K562 (cell line): ENCODE measurements at regions not wholly inside any gene's neighbourhood (a gene's known extent, or its start where the extent isn't known, plus 50 kb on each side); places are given as distances from the start of the nearest gene placed in this dataset.

Experiments used
- ATAC-seq: fragments of 200-7000 bp; cut with Tn5 transposase; 3 replicates; pipeline ENCODE4 v1.9.1; 2020; ENCODE audit warnings: moderate library complexity
- BruUV-seq: library from RNA; stranded (reverse); fragments of 400-500 nt; replicated peaks from 2 replicates; lab custom pipeline; 2021; lab: Mats Ljungman, UMichigan
- CTCF ChIA-PET: fragments of 300-600 bp; formaldehyde crosslinking; extraction: SDS; loops from one replicate; lab custom pipeline; 2021; ENCODE audit warnings: low intra/inter-chr PET ratio; lab: Yijun Ruan, JAX
- POLR2A ChIA-PET: fragments of 300-600, 350-650 bp; sonication (Branson Sonifier 250); formaldehyde crosslinking; extraction: SDS; loops from one replicate; lab custom pipeline; 2021; ENCODE audit warnings: antibody characterized with exemption, inconsistent platforms; lab: Yijun Ruan, JAX
- DNase-seq, 4 experiments: peaks; one replicate each; pipeline versions ENCODE4 v3.0.0 to v3.0.0-alpha.2; 2011 to 2018; ENCODE audit warnings: low spot score in 3 of 4, mixed read lengths in 3 of 4; ENCODE audit errors: extremely low read depth in 1 of 4
- FAIRE-seq: peaks from 2 replicates; lab custom pipeline; 2011; peaks lifted over from hg19 to GRCh38; lab: Jason Lieb, UNC
- H2AFZ ChIP-seq: 2 replicates; pipeline ENCODE4 v1.6.0; 2011; ENCODE audit warnings: low read depth, low read length, control low read depth, inconsistent platforms
- H3K27ac ChIP-seq: fragments of 200-600 bp; 3 replicates; pipeline ENCODE4 v1.8.0; 2011; ENCODE audit warnings: low read depth, mild to moderate bottlenecking, control low read depth, inconsistent platforms, low read length, moderate library complexity, mixed read lengths; ENCODE audit errors: extremely low read depth
- H3K27me3 ChIP-seq, 2 experiments: fragments of 300-600 bp in 1 of 2; 2 replicates in 1 of 2; 3 replicates in 1 of 2; pipeline versions ENCODE4 v1.6.0 to v1.8.0; 2011; ENCODE audit warnings: inconsistent platforms in 2 of 2, low read length in 2 of 2, mild to moderate bottlenecking in 1 of 2, mixed read lengths in 1 of 2, moderate library complexity in 1 of 2; ENCODE audit not compliant: control insufficient read depth in 2 of 2, insufficient read depth in 2 of 2
- H3K36me3 ChIP-seq: fragments of 300-600 bp; 3 replicates; pipeline ENCODE4 v1.8.0; 2011; ENCODE audit warnings: mild to moderate bottlenecking, low read length, inconsistent platforms; ENCODE audit not compliant: control insufficient read depth, insufficient read depth
- H3K4me1 ChIP-seq, 2 experiments: fragments of 200-600 bp in 1 of 2; replicated peaks in 1 of 2; 2 replicates in 1 of 2; 3 replicates in 1 of 2; pipeline versions ENCODE4 v1.5.1 to v1.8.0; 2011; ENCODE audit warnings: inconsistent platforms in 2 of 2, low read length in 2 of 2, mild to moderate bottlenecking in 1 of 2, mixed read lengths in 1 of 2, moderate library complexity in 1 of 2; ENCODE audit not compliant: control insufficient read depth in 2 of 2, insufficient read depth in 2 of 2
- H3K4me2 ChIP-seq: 2 replicates; pipeline ENCODE4 v1.6.1; 2011; ENCODE audit warnings: low read length, control low read depth, inconsistent platforms, mixed read lengths; ENCODE audit not compliant: insufficient read depth
- H3K4me3 ChIP-seq: fragments of 200-600 bp; sonication (generic), shearing (Covaris generic); 2 replicates; pipeline ENCODE4 v1.5.1; 2016; ENCODE audit warnings: control low read depth, inconsistent platforms
- H3K79me2 ChIP-seq: fragments of 200-600 bp; 3 replicates; pipeline ENCODE4 v1.8.0; 2011; ENCODE audit warnings: low read length, inconsistent platforms; ENCODE audit not compliant: control insufficient read depth, insufficient read depth
- H3K9ac ChIP-seq, 2 experiments: 2 replicates each; pipeline versions ENCODE4 v1.6.0 to v1.6.1; 2011; ENCODE audit warnings: low read depth in 2 of 2, low read length in 2 of 2, control low read depth in 1 of 2, inconsistent platforms in 1 of 2, mild to moderate bottlenecking in 1 of 2, mixed read lengths in 1 of 2; ENCODE audit not compliant: insufficient read depth in 1 of 2
- H3K9me1 ChIP-seq: one replicate; pipeline ENCODE4 v1.6.0; 2011; ENCODE audit warnings: inconsistent platforms, mild to moderate bottlenecking, low read length, moderate library complexity; ENCODE audit not compliant: control insufficient read depth, insufficient read depth
- H3K9me3 ChIP-seq: replicated peaks from 2 replicates; pipeline ENCODE4 v1.5.1; 2011; ENCODE audit warnings: low read depth, low read length, inconsistent platforms; ENCODE audit not compliant: control insufficient read depth, insufficient read depth
- H4K20me1 ChIP-seq: replicated peaks from 2 replicates; pipeline ENCODE4 v1.6.1; 2011; ENCODE audit warnings: low read length, inconsistent platforms, mixed read lengths; ENCODE audit not compliant: control insufficient read depth, insufficient read depth
- BRD4 ChIP-seq: fragments of 200-600 bp; sonication (generic); IDR thresholded peaks from 2 replicates; pipeline ENCODE4 v1.6.1; 2017; ENCODE audit warnings: inconsistent platforms
- JUN ChIP-seq, 2 experiments: sonication (generic) in 1 of 2; formaldehyde crosslinking in 1 of 2; IDR thresholded peaks; 2 replicates each; pipeline versions ENCODE4 v1.6.1 to v1.8.0; 2012 to 2022; ENCODE audit warnings: borderline replicate concordance in 2 of 2, mild to moderate bottlenecking in 2 of 2, improper control_type of control experiment in 1 of 2, low read depth in 1 of 2, low read length in 1 of 2, missing genetic modification reagents in 1 of 2
- MAFG ChIP-seq: fragments of 450-650 bp; conservative IDR thresholded peaks from 2 replicates; pipeline ENCODE4 v1.6.1; 2016; ENCODE audit warnings: missing genetic modification characterization, missing compliant biosample characterization
- MYNN ChIP-seq, 2 experiments: sonication (generic); formaldehyde crosslinking in 1 of 2; IDR thresholded peaks; 2 replicates each; pipeline versions ENCODE4 v1.5.0 to v1.6.1; 2016 to 2020; ENCODE audit warnings: antibody characterized with exemption in 1 of 2, missing genetic modification reagents in 1 of 2
- NFIC ChIP-seq: fragments of 450-650 bp; IDR thresholded peaks from 2 replicates; pipeline ENCODE4 v1.6.1; 2017; ENCODE audit warnings: mild to moderate bottlenecking, inconsistent platforms
- NFIX ChIP-seq: fragments of 250-450 bp; sonication (Bioruptor Pico); IDR thresholded peaks from 2 replicates; pipeline ENCODE4 v1.4.0; 2020; ENCODE audit warnings: low read depth, mild to moderate bottlenecking, moderate library complexity
- RBM39 ChIP-seq: fragments of 200-400 bp; formaldehyde crosslinking; optimal IDR thresholded peaks from 2 replicates; pipeline ENCODE3; 2018; ENCODE audit warnings: low read depth, low read length
- SNRNP70 ChIP-seq: fragments of 200-400 bp; formaldehyde crosslinking; optimal IDR thresholded peaks from 2 replicates; pipeline ENCODE3; 2017; ENCODE audit warnings: low read depth, low read length
- TEAD2 ChIP-seq: fragments of 450-650 bp; IDR thresholded peaks from 2 replicates; pipeline ENCODE4 v1.6.1; 2016; ENCODE audit warnings: missing genetic modification characterization, control low read depth, missing compliant biosample characterization
- ZC3H8 ChIP-seq: fragments of 450-650 bp; IDR thresholded peaks from 2 replicates; pipeline ENCODE4 v1.6.1; 2017
- ZNF57 ChIP-seq: fragments of 450-650 bp; formaldehyde crosslinking; IDR thresholded peaks from 2 replicates; pipeline ENCODE4 v1.4.0; 2020; ENCODE audit warnings: mild to moderate bottlenecking, moderate library complexity
- WGBS: fragments of 100-300 bp; shearing (Covaris generic); methylation state at CpG from one replicate; pipeline ENCODE4 v1.1.6; 2016; ENCODE audit warnings: low coverage, mixed read lengths; ENCODE audit not compliant: insufficient coverage; ENCODE audit errors: missing lambda C conversion rate; 5-methylcytosine and 5-hydroxymethylcytosine counted together
- in situ Hi-C: fragments of 300-500 bp; cut with MboI; formaldehyde crosslinking; loops from 4 replicates; pipeline ENCODE4 v1.15.0; 2018; ENCODE audit warnings: inconsistent platforms, mixed read lengths
- intact Hi-C: fragments of 100-400 bp; cut with micrococcal nuclease; formaldehyde crosslinking; loops from 2 replicates; pipeline ENCODE4 v1.14.2; 2022
- TF ChIP-seq, protein P1 (sequence below): fragments of 250-450 bp; sonication (Bioruptor Pico); IDR thresholded peaks from 2 replicates; pipeline ENCODE4 v1.8.0; 2022; ENCODE audit warnings: inconsistent platforms, mild to moderate bottlenecking, moderate library complexity, borderline replicate concordance
- TF ChIP-seq, protein P2 (sequence below): sonication (generic); formaldehyde crosslinking; IDR thresholded peaks from 2 replicates; pipeline ENCODE4 v1.4.0; 2020; ENCODE audit warnings: mild to moderate bottlenecking, missing genetic modification reagents

DNA sequence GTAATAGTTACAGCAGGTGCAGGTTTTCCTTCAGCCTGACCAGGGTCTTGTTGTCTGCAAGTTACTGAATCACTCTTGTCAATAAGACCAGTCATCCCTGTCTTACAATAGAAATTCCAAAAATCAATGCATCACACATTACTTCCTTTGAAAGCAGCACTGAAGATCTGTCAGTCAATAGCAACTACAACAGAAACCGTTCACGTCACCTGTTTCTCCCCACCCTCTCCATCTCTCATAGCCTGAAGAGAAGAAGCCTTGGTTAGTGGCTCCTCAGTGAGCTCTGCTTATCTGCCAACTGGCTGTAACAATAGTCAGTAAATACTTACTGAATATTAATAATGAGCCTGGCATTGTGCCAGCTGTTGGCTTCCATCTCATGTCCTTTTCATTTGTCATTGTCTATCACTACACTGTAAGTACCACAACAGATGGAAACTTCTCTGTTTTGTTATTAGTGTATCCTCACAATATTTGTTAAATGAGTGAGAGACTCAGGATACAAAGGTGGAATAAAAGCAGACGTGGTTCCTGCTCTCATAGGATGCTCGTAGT, 195.2 kb downstream of the S1PR1 start:
- ChIA-PET CTCF (no interaction called here), POLR2A (no interaction called here)
- 4% methylated on average over 4 of the region's 4 CpGs for WGBS
- Histone ChIP-seq H3K4me1 (no peaks in the 10 kb centered on the region), H3K27ac (no peak overlapping the region), H3K36me3 (no peaks in the 10 kb centered on the region), H3K4me3 (no peak overlapping the region), H2AFZ (no peak overlapping the region), H3K9ac (no peak overlapping the region), H3K4me2 (no peak overlapping the region), H3K27me3 (no peaks in the 10 kb centered on the region), H3K79me2 (no peaks in the 10 kb centered on the region), H3K9me3 (no peaks in the 10 kb centered on the region), H3K9me1 (no peaks in the 10 kb centered on the region), H4K20me1 (no peaks in the 10 kb centered on the region)
- DNase-seq (no peak), ATAC-seq (no peak), FAIRE-seq (no peak)
- intact Hi-C loops (no loop called here), in situ Hi-C loops (no loop called here)
- peak; percentile 63; the same call in 1 of the 2 replicates for TF ChIP-seq NFIC
- TF ChIP-seq NFIX (CRISPR knock-in tag): 0 out of 2 replicates have a peak, but pooled peaks have one; percentile 16
- no peak for TF ChIP-seq JUN (IDR thresholded peaks at IDR 0.05; ENCODE audit: borderline replicate concordance, low read depth, low read length)
- TF ChIP-seq JUN (CRISPR knock-in tag; IDR thresholded peaks at IDR 0.05; ENCODE audit: borderline replicate concordance): no peak
- BruUV-seq: no TSS peak

DNA sequence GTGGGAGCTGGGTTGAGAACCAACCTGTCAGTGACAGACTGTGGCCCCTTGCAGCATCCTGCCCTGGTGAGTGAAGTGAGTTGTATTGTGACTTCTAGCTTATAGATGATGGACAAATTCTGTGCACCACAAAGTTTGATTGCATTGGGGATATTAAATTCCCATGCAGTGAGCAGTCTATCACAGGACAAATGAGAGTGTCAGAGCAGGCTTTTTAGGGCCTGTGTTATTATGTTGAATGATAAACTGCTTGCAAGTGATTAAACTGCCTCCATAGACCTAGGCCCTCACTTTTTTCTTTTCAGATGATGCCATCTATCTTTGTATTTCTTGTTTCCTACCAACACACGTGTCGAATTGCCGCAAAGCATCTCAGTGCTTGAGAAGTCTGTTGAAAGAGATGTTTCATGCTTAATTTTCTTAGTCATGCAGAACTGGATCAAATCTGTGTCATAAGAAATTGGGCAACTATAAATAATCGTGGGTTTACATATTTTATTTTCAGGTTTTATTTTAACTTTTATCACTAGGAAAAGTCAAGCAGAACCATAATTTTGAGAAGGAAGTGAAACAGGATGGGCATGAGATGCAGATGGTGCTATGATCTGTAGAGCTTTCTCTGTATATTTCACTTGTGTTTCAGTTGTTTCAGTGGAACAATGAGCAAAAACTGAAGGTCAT, 199.2 kb downstream of the S1PR1 start:
- Histone ChIP-seq H3K4me3 (no peak overlapping the region), H3K79me2 (no peaks in the 10 kb centered on the region), H3K9me1 (no peaks in the 10 kb centered on the region), H2AFZ (no peak overlapping the region), H4K20me1 (no peaks in the 10 kb centered on the region), H3K9me3 (no peaks in the 10 kb centered on the region), H3K4me2 (no peak overlapping the region), H3K27ac (no peak overlapping the region), H3K4me1 (no peaks in the 10 kb centered on the region), H3K36me3 (no peaks in the 10 kb centered on the region), H3K27me3 (no peaks in the 10 kb centered on the region), H3K9ac (no peak overlapping the region)
- WGBS: 1% methylated on average over 4 of the region's 4 CpGs
- ATAC-seq (no peak), FAIRE-seq (no peak), DNase-seq (no peak)
- CTCF ChIA-PET: no interaction called here
- in situ Hi-C loops (no loop called here), intact Hi-C loops (no loop called here)
- no TSS peak for BruUV-seq
- POLR2A ChIA-PET: no interaction called here
- TF ChIP-seq MYNN (IDR thresholded peaks at IDR 0.05): no peak
- no peak for TF ChIP-seq MYNN (CRISPR knock-in tag; IDR thresholded peaks at IDR 0.05)
- no peak for TF ChIP-seq ZC3H8
- no peak for TF ChIP-seq BRD4
- TF ChIP-seq SNRNP70: no peak
- no peak for TF ChIP-seq TEAD2 (tag)
- TF ChIP-seq, protein P1, sequence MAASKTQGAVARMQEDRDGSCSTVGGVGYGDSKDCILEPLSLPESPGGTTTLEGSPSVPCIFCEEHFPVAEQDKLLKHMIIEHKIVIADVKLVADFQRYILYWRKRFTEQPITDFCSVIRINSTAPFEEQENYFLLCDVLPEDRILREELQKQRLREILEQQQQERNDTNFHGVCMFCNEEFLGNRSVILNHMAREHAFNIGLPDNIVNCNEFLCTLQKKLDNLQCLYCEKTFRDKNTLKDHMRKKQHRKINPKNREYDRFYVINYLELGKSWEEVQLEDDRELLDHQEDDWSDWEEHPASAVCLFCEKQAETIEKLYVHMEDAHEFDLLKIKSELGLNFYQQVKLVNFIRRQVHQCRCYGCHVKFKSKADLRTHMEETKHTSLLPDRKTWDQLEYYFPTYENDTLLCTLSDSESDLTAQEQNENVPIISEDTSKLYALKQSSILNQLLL (CRISPR knock-in tag): no peak
- TF ChIP-seq, protein P2, sequence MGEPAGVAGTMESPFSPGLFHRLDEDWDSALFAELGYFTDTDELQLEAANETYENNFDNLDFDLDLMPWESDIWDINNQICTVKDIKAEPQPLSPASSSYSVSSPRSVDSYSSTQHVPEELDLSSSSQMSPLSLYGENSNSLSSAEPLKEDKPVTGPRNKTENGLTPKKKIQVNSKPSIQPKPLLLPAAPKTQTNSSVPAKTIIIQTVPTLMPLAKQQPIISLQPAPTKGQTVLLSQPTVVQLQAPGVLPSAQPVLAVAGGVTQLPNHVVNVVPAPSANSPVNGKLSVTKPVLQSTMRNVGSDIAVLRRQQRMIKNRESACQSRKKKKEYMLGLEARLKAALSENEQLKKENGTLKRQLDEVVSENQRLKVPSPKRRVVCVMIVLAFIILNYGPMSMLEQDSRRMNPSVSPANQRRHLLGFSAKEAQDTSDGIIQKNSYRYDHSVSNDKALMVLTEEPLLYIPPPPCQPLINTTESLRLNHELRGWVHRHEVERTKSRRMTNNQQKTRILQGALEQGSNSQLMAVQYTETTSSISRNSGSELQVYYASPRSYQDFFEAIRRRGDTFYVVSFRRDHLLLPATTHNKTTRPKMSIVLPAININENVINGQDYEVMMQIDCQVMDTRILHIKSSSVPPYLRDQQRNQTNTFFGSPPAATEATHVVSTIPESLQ (CRISPR knock-in tag): no peak
- TF ChIP-seq RBM39: no peak
- TF ChIP-seq ZNF57 (CRISPR knock-in tag): no peak
- TF ChIP-seq MAFG: no peak
